ENCODE measurements at regions not wholly inside any gene's neighbourhood (a gene's known extent, or its start where the extent isn't known, plus 50 kb on each side); places are given as distances from the start of the nearest gene placed in this dataset.
"Not testable (repeated sequence)": the region's sequence is repeated elsewhere in the genome, so short reads cannot be mapped to it uniquely, and the experiment has no call there.

- no peak for TF ChIP-seq CTCF (IDR thresholded peaks at IDR 0.05; ENCODE audit: borderline replicate concordance, control extremely low read depth, extremely low read depth, insufficient read depth, missing control alignments)
- in situ Hi-C loops (cut with MboI; ENCODE audit: low sequenced_read_pairs, unreplicated experiment) = no loop called here
- no peak for DNase-seq (ENCODE audit: low spot score)
Observed at GRCh38 chr1:101175886-101176285, 60.9 kb upstream of the S1PR1 start.

GRCh38 chr1:101175466-101175865, 61.4 kb upstream of the S1PR1 start:
- TF ChIP-seq CTCF (IDR thresholded peaks at IDR 0.05; ENCODE audit: borderline replicate concordance, control extremely low read depth, extremely low read depth, insufficient read depth, missing control alignments) = no peak
- in situ Hi-C loops (cut with MboI; ENCODE audit: low sequenced_read_pairs, unreplicated experiment) = no loop called here

GRCh38 chr1:101174722-101175121, 62.1 kb upstream of the S1PR1 start:
- no peak for TF ChIP-seq CTCF (IDR thresholded peaks at IDR 0.05; ENCODE audit: borderline replicate concordance, control extremely low read depth, extremely low read depth, insufficient read depth, missing control alignments)
- no peak for DNase-seq (ENCODE audit: low spot score)
- in situ Hi-C loops (cut with MboI; ENCODE audit: low sequenced_read_pairs, unreplicated experiment) = no loop called here

More at GRCh38 chr1:101175466-101175865, 61.4 kb upstream of the S1PR1 start:
- no peak for DNase-seq (ENCODE audit: low spot score)

GRCh38 chr1:101174298-101174697, 62.5 kb upstream of the S1PR1 start:
- in situ Hi-C loops (cut with MboI; ENCODE audit: low sequenced_read_pairs, unreplicated experiment); DNase-seq (ENCODE audit: low spot score): not testable (repeated sequence)

GRCh38 chr1:101170506-101171050, 66.2 kb upstream of the S1PR1 start:
- in situ Hi-C loops (cut with MboI; ENCODE audit: low sequenced_read_pairs, unreplicated experiment) = no loop called here
- DNase-seq (ENCODE audit: low spot score) = no peak
- TF ChIP-seq CTCF (IDR thresholded peaks at IDR 0.05; ENCODE audit: borderline replicate concordance, control extremely low read depth, extremely low read depth, insufficient read depth, missing control alignments) = no peak

- in situ Hi-C loops (cut with MboI; ENCODE audit: low sequenced_read_pairs, unreplicated experiment) = no loop called here
- no peak for TF ChIP-seq CTCF (IDR thresholded peaks at IDR 0.05; ENCODE audit: borderline replicate concordance, control extremely low read depth, extremely low read depth, insufficient read depth, missing control alignments)
- no peak for DNase-seq (ENCODE audit: low spot score)
Observed at GRCh38 chr1:101167891-101168290, 68.9 kb upstream of the S1PR1 start.

- TF ChIP-seq CTCF (IDR thresholded peaks at IDR 0.05; ENCODE audit: borderline replicate concordance, control extremely low read depth, extremely low read depth, insufficient read depth, missing control alignments) = no peak
- DNase-seq (ENCODE audit: low spot score) = no peak
- in situ Hi-C loops (cut with MboI; ENCODE audit: low sequenced_read_pairs, unreplicated experiment) = no loop called here
Observed at GRCh38 chr1:101166583-101167120, 70.2 kb upstream of the S1PR1 start.
